Heart right ventricle (tissue), 16 donors: ENCODE measurements at regions not wholly inside any gene's neighbourhood (a gene's known extent, or its start where the extent isn't known, plus 50 kb on each side); places are given as distances from the start of the nearest gene placed in this dataset.
"Not testable (repeated sequence)": the region's sequence is repeated elsewhere in the genome, so short reads cannot be mapped to it uniquely, and the experiment has no call there.

ENCODE experiments used
- ATAC-seq, 8 donors: fragments of 200-7000 bp; cut with Tn5 transposase; one replicate each; pipeline ENCODE4 v1.9.1; 2020; ENCODE audit warnings: mild to moderate bottlenecking in 8 of 8, moderate library complexity in 8 of 8, moderate number of reproducible peaks in 1 of 8
- DNase-seq, 2 donors: peaks; one replicate each; pipeline ENCODE4 v3.0.0-alpha.2; 2020
- H3K27ac ChIP-seq, 10 donors: fragments of 200-600 bp; sonication (generic) in 2 of 10; one replicate each; pipeline versions ENCODE4 v1.5.0 to v1.8.0; 2020 to 2022; ENCODE audit warnings: mild to moderate bottlenecking in 3 of 10
- H3K27me3 ChIP-seq, 7 donors: fragments of 200-600 bp; one replicate each; pipeline ENCODE4 v1.8.0; 2021 to 2022; ENCODE audit warnings: mild to moderate bottlenecking in 2 of 7
- H3K36me3 ChIP-seq, 9 donors: fragments of 200-600 bp; sonication (generic) in 1 of 9; one replicate each; pipeline versions ENCODE4 v1.5.0 to v1.8.0; 2020 to 2022; ENCODE audit warnings: mild to moderate bottlenecking in 2 of 9
- H3K4me1 ChIP-seq, 9 donors: fragments of 200-600 bp; sonication (generic) in 1 of 9; one replicate each; pipeline versions ENCODE4 v1.5.0 to v1.8.0; 2020 to 2022; ENCODE audit warnings: mild to moderate bottlenecking in 4 of 9
- H3K4me3 ChIP-seq, 10 donors: fragments of 200-600 bp; sonication (generic) in 2 of 10; one replicate each; pipeline versions ENCODE4 v1.5.0 to v1.8.0; 2020 to 2022; ENCODE audit warnings: mild to moderate bottlenecking in 7 of 10, moderate library complexity in 2 of 10
- H3K9me3 ChIP-seq, 11 donors: fragments of 200-600 bp in 10 of 11; sonication (generic) in 2 of 11; one replicate each; pipeline versions ENCODE4 v1.5.0 to v1.8.0; 2013 to 2022; ENCODE audit warnings: mild to moderate bottlenecking in 2 of 11, control low read depth in 1 of 11, moderate library complexity in 1 of 11
- CTCF ChIP-seq, 9 donors: fragments of 200-600 bp; sonication (generic) in 2 of 9; IDR thresholded peaks; one replicate each; pipeline versions ENCODE4 v1.5.0 to v1.8.0; 2021 to 2022; ENCODE audit warnings: antibody characterized with exemption in 9 of 9, mild to moderate bottlenecking in 5 of 9, moderate library complexity in 1 of 9
- WGBS, 2 donors: extraction: QIAGEN DNeasy Blood & Tissue Kit; methylation state at CpG; one replicate each; pipeline ENCODE4 v1.1.7; 2013; ENCODE audit warnings: inconsistent platforms in 1 of 2; 5-methylcytosine and 5-hydroxymethylcytosine counted together
- intact Hi-C, 10 donors: fragments of 100-400 bp; cut with DNase I; formaldehyde crosslinking; loops; one replicate each; pipeline versions ENCODE4 v1.11.1 to v1.14.2; 2022
- donor health status: Arrhythmogenic right ventricular cardiomyopathy.
- donor health status: ischemic (EF 13 %, LVEDD 7.1; RV severe dilation, severe dysfunction).
- donor health status: healthy with polysubstance abuse.
- donor health status: DM: no; HTN: yes; CAD: no.
- donor health status: DM: no; HTN: no; CAD: no.
- donor health status: ischemic (EF 25% LVEDD 6.9; RV normal size, moderate dysfunction).
- donor health status: ischemic (EF 25% LVEDD 5.7; RV mildly dilated, moderate dysfunction).
- donor health status: healthy.
- donor health status: DM: yes; HTN: yes; CAD: no.
- donor health status: Ischemic cardiomyopathy.
- donor health status: ischemic (EF 35%, LVEDD 5.7; RV mildly dilated, moderate dysfunction).
- donor health status: nonischemic (EF 11% LVEDD 7.7; RV severe dilation, severe dysfunction).
- donor health status: DM: yes; HTN: yes; CAD: no.
- donor health status: PGD.
- donor health status: ischemic (EF 29% LVEDD 5.4; RV normal size, mild dysfunction).
- donor health status: nonischemic (EF 23%, LVEDD 6.1; RV moderate dilation, normal function).

DNA sequence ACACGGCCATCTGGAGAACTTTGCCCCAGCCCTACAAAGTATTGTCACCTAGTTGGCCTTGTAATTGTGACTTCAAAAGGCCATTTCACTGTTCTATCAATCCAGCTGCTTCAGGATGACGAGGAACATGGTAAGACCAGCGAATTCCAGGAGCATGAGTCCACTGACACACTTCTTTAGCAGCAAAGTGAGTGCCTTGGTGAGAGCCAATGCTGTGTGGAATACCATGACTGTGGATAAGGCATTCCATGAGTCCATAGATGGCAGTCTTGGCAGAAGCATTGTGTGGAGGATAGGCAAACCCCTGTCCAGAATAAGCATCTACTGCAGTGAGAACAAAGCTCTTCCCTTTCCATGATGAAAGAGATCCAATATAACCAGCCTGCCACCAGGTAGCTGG lies 1009.1 kb upstream of the USP15 start:
- no peaks in the 10 kb centered on the region for H3K27me3 ChIP-seq
- no peak for TF ChIP-seq CTCF (IDR thresholded peaks at IDR 0.05)
- H3K4me3 ChIP-seq = no peak overlapping the region

GRCh38 chr12:61254225-61254624 lies 1006.0 kb upstream of the USP15 start:
- intact Hi-C loops = no loop called here
- DNase-seq (no peak), ATAC-seq (no peak)
- Histone ChIP-seq H3K4me1 (no peaks in the 10 kb centered on the region), H3K9me3 (peaks cover 0 to 13% (median 0%) of the 10 kb centered on the region in 11 donors), H3K36me3 (no peaks in the 10 kb centered on the region), H3K27ac (no peak overlapping the region), H3K4me3 (no peak overlapping the region), H3K27me3 (no peaks in the 10 kb centered on the region)
- TF ChIP-seq CTCF (IDR thresholded peaks at IDR 0.05) = no peak
- 64 to 68% methylated on average over 3 of the region's 3 CpGs for WGBS, 2 donors

More for the DNA sequence above, 1009.1 kb upstream of the USP15 start:
- 50 to 54% methylated on average over 3 of the region's 3 CpGs for WGBS, 2 donors
- Histone ChIP-seq H3K4me1 (no peaks in the 10 kb centered on the region), H3K36me3 (no peaks in the 10 kb centered on the region), H3K9me3 (peaks cover 0 to 14% (median 0%) of the 10 kb centered on the region in 11 donors), H3K27ac (no peak overlapping the region)
- no peak for ATAC-seq
- no peak for DNase-seq
- intact Hi-C loops = no loop called here

GRCh38 chr12:61264294-61264693 lies 995.9 kb upstream of the USP15 start:
- H3K4me1 ChIP-seq, H3K27me3 ChIP-seq, intact Hi-C loops, DNase-seq, H3K27ac ChIP-seq, H3K36me3 ChIP-seq, ATAC-seq, H3K4me3 ChIP-seq: not testable (repeated sequence)
- peaks cover 0 to 45% (median 14%) of the 10 kb centered on the region in 11 donors for H3K9me3 ChIP-seq

DNA sequence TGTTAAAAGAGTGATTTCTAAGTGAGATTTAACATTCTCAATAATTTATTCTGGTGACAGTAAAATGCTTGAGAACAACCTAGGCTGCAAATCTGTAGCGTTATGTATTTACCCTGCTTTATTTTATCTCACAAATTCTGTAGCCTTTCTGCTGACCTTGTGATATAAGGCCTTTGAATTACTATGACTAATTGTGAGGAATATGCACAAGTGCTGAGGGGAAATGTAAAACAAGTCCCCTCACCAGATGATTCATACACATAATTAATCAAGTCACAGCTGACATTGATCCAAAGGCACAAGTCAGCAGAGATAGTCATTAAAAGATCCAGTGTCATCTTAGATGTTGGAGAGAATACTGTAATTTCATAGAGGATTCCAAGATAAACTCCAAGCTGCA lies 992.7 kb upstream of the USP15 start:
- 51 to 60% methylated on average over 1 of the region's 1 CpG for WGBS, 2 donors
- ATAC-seq (no peak), DNase-seq (no peak)
- Histone ChIP-seq H3K27ac (no peak overlapping the region), H3K4me3 (no peak overlapping the region), H3K4me1 (no peaks in the 10 kb centered on the region), H3K9me3 (peaks cover 0 to 40% (median 14%) of the 10 kb centered on the region in 11 donors), H3K27me3 (no peaks in the 10 kb centered on the region), H3K36me3 (no peaks in the 10 kb centered on the region)
- TF ChIP-seq CTCF (IDR thresholded peaks at IDR 0.05) = no peak
- intact Hi-C loops = no loop called here

DNA sequence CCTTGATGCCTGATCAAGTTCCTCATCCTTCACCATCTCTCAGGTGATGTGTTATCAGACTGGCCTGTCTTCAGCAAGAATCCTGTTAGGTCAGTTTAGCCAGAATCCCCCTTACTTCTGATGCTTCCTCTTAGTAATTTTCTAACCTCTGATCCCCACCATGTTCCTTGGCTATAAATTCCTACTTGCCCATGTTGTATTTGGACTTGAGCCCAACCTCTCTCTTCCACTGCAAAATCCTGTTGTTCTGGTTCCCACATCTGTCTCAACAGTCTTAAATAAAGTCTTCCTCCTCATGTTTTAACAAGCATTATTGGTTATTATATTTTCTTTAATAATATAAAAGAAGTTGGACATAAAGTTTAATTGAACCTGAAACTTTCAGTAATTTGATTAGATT lies 987.8 kb upstream of the USP15 start:
- H3K9me3 ChIP-seq = no peaks in the 10 kb centered on the region
- H3K27me3 ChIP-seq = no peaks in the 10 kb centered on the region
- H3K4me3 ChIP-seq = no peak overlapping the region
- H3K4me1 ChIP-seq = no peaks in the 10 kb centered on the region
- no peaks in the 10 kb centered on the region for H3K36me3 ChIP-seq
- DNase-seq (no peak), ATAC-seq (no peak)
- TF ChIP-seq CTCF (IDR thresholded peaks at IDR 0.05) = no peak
- no peak overlapping the region for H3K27ac ChIP-seq
- intact Hi-C loops = no loop called here
